GM12891 (cell line): ENCODE measurements at regions not wholly inside any gene's neighbourhood (a gene's known extent, or its start where the extent isn't known, plus 50 kb on each side); places are given as distances from the start of the nearest gene placed in this dataset.

Source experiments
- DNase-seq: peaks from one replicate; pipeline ENCODE4 v3.0.0; 2011; ENCODE audit warnings: low spot score; ENCODE audit not compliant: insufficient read length
- FAIRE-seq: peaks from 2 replicates; lab custom pipeline; 2011; peaks lifted over from hg19 to GRCh38; lab: Jason Lieb, UNC
- PAX5 ChIP-seq: IDR thresholded peaks from 2 replicates; pipeline ENCODE4 v1.6.1; 2011; ENCODE audit warnings: low read length, moderate library complexity, mild to moderate bottlenecking; ENCODE audit not compliant: insufficient read depth, severe bottlenecking
- POLR2A ChIP-seq: IDR thresholded peaks from 2 replicates; pipeline ENCODE4 v1.6.1; 2011; ENCODE audit warnings: low read depth, low read length, control low read depth
- POLR2AphosphoS5 ChIP-seq: IDR thresholded peaks from 2 replicates; pipeline ENCODE4 v1.6.1; 2011; ENCODE audit warnings: low read depth, low read length, control low read depth
- POU2F2 ChIP-seq: IDR thresholded peaks from 2 replicates; pipeline ENCODE4 v1.6.1; 2011; ENCODE audit warnings: low read depth, mild to moderate bottlenecking, control low read depth, low read length, moderate library complexity
- SPI1 ChIP-seq: IDR thresholded peaks from 2 replicates; pipeline ENCODE4 v1.6.1; 2011; ENCODE audit warnings: low read depth, low read length, control low read depth
- TAF1 ChIP-seq: IDR thresholded peaks from 2 replicates; pipeline ENCODE4 v1.6.1; 2011; ENCODE audit warnings: low read depth, low read length, control low read depth

DNA sequence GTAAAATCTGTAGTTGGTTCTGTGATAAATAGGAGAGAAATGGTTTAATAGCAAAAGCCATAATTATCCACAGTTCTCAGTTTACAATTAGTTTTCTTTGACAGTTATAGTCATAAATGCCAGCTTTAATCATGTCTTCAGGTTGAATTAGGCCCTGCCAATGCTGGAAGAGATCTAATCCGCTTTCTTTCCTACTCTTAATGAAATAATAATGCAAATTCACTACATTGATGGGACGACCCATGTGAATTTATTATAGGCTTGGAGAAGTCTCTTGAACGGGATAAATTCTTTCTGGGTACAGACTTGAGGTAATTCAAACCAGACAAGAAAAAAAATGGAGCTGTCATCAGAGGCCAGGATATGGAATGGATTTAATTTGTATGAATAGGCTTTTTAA, 950.4 kb downstream of the EFNA5 start:
- DNase-seq = no peak
- no peak for TF ChIP-seq POU2F2
- no peak for TF ChIP-seq TAF1
- no peak for TF ChIP-seq SPI1
- no peak for TF ChIP-seq POLR2AphosphoS5
- no peak for TF ChIP-seq POLR2A
- TF ChIP-seq PAX5 = no peak
- no peak for FAIRE-seq

DNA sequence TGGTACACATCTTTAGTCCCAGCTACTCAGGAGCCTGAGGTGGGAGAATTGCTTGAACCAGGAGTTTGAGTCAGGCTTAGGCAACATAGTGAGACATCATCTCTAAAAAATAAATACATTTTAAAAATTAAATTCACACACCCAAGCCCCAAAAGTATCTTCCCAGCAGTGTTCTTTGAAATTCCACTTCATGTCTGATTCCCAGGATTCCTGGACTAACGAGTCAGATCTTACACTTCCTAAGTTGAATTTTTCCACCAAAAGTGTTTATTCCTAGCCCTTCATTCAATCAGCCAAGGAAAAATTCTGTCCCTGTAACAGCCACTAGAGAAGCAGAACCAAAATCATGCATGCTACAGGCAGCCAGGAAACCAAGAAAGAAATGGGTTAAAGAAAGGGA, 970.9 kb downstream of the EFNA5 start:
- no peak for TF ChIP-seq TAF1
- no peak for FAIRE-seq

GRCh38 chr5:106699198-106699597, 971.5 kb downstream of the EFNA5 start:
- FAIRE-seq (no peak), DNase-seq (no peak)
- TF ChIP-seq POU2F2 (no peak), POLR2AphosphoS5 (no peak), TAF1 (no peak), SPI1 (no peak), POLR2A (no peak), PAX5 (no peak)

More for the DNA sequence above, 970.9 kb downstream of the EFNA5 start:
- no peak for DNase-seq

- DNase-seq (no peak), FAIRE-seq (no peak)
- TF ChIP-seq PAX5 = no peak
- TF ChIP-seq TAF1 = no peak
- TF ChIP-seq POLR2A = no peak
- no peak for TF ChIP-seq POLR2AphosphoS5
- no peak for TF ChIP-seq POU2F2
- no peak for TF ChIP-seq SPI1
Observed at GRCh38 chr5:106698169-106698568, 972.6 kb downstream of the EFNA5 start.

DNA sequence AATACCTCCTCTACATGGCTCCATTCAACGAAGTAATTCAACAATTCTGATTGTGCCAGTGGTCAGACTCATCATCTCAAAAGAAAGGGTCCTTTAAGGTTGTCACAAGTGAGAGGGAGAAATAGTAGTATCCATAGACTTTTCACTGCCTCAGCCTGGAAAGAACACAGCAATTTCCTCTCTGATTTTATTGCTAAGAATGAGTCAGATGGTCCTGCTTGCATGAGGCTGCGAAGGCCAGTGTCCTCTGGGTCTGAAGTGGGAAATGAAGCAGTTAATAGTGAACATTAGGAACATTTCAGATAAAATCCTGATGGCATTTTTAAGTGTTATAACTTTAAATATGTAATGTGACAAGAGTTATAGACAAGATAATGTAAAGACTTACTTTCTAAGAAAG, 979.0 kb downstream of the EFNA5 start:
- TF ChIP-seq POU2F2 (no peak), POLR2A (no peak), TAF1 (no peak), PAX5 (no peak), POLR2AphosphoS5 (no peak), SPI1 (no peak)
- FAIRE-seq (no peak), DNase-seq (no peak)

- no peak for FAIRE-seq
- TF ChIP-seq POU2F2 (no peak), PAX5 (no peak), POLR2AphosphoS5 (no peak), POLR2A (no peak), TAF1 (no peak), SPI1 (no peak)
- DNase-seq = no peak
Observed at GRCh38 chr5:106690585-106690984, 980.2 kb downstream of the EFNA5 start.

DNA sequence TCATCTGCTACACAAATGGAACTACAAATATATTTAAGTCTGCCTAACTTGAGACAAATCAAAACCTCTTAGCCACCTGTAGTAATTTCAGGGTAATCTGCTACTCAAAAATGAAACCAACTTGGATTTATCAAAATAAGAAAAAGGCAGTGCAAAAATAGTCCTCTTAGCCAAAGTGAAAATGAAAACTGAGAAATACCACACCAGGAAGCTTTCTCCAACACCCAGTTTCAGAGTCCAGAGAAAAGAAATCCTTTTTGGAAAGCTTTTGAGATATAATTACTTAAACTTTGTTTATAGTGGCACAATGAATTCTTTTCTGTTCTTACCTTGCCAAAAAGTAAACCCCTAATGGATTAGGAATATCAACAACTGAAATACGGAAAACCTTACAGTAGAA, 990.4 kb downstream of the EFNA5 start:
- no peak for FAIRE-seq
- TF ChIP-seq PAX5 (no peak), POLR2AphosphoS5 (no peak), SPI1 (no peak), POLR2A (no peak), TAF1 (no peak)
- DNase-seq = no peak

- no peak for FAIRE-seq
- no peak for DNase-seq
- TF ChIP-seq PAX5 = no peak
Observed at GRCh38 chr5:106677057-106677456, 993.7 kb downstream of the EFNA5 start.

DNA sequence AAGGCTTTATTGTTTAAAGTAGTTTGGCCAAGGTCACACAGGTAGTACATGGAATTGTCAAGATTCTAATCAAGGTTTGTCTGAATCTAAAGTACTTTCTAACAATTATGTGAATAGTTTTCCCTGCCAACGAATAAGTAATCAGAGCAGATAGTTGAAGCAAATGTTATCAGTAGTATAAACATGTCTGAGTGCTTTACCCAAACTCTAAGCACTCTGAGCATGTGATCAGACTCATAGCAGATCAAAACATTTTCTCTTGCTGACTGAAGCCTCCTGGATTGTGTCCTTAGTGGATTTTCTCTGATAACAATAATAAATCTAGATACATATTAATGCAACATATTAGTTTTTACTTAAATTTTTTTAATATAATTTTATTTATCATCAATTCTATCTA, 995.0 kb downstream of the EFNA5 start:
- FAIRE-seq (no peak), DNase-seq (no peak)
- TF ChIP-seq POLR2AphosphoS5 = no peak
- TF ChIP-seq SPI1 = no peak
- TF ChIP-seq TAF1 = no peak
- TF ChIP-seq POU2F2 = no peak
- TF ChIP-seq PAX5 = no peak
- TF ChIP-seq POLR2A = no peak

DNA sequence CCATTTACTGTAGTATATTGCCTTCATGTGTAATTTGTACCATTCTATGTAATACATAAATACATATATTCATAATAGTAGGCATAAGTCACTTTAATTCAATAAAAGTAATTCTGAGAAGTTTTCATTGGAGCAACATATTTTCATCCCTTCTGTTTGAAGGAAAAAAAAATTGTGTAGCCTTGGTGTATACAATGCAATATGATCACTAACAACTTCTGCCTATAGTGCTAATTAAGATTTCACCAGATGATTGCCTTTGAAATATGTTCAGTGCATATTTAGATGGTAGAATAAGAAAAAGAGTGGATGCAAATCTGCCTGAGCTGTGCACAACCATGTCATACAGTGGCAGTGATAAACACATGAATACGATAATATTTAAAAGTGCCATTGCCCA, 996.8 kb downstream of the EFNA5 start:
- DNase-seq (no peak), FAIRE-seq (no peak)
- TF ChIP-seq POU2F2 = no peak
- TF ChIP-seq TAF1 = no peak
- no peak for TF ChIP-seq POLR2A
- no peak for TF ChIP-seq SPI1
- no peak for TF ChIP-seq POLR2AphosphoS5
- no peak for TF ChIP-seq PAX5

DNA sequence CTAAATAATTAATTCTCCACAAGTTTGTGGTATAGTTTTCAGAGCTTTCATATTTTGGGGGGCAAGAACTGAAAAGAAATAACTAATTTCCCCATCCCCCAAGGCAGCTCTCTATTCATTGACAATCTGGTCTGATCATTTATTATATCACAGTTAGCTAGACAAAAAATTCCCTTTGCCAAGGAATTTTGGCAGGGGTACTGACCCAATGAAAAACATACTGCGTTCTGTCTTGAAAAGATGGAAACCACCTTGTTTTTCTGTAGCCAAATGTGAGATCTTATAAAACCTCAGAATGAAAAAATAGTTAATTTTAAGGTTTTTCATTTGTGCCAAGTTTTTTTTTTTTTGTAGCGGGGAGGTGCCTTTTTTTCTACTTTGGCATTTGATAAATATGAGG, 1008.9 kb downstream of the EFNA5 start:
- TF ChIP-seq SPI1 (no peak), POU2F2 (no peak), POLR2AphosphoS5 (no peak), PAX5 (no peak), POLR2A (no peak), TAF1 (no peak)
- FAIRE-seq = no peak
- no peak for DNase-seq

- TF ChIP-seq SPI1 (no peak), POLR2AphosphoS5 (no peak)
- DNase-seq = no peak
- FAIRE-seq = no peak
Observed at GRCh38 chr5:106660681-106661080, 1010.1 kb downstream of the EFNA5 start.
